ENCODE measurements at regions not wholly inside any gene's neighbourhood (a gene's known extent, or its start where the extent isn't known, plus 50 kb on each side); places are given as distances from the start of the nearest gene placed in this dataset.

- no peak for FAIRE-seq
Measured at GRCh38 chr2:64704161-64704560, 50.4 kb upstream of the SERTAD2 start.

- FAIRE-seq, result no peak
Measured at GRCh38 chr2:64704996-64705395, 51.3 kb upstream of the SERTAD2 start.

- no peak for FAIRE-seq
Measured at GRCh38 chr2:64707276-64707675, 53.6 kb upstream of the SERTAD2 start.

DNA sequence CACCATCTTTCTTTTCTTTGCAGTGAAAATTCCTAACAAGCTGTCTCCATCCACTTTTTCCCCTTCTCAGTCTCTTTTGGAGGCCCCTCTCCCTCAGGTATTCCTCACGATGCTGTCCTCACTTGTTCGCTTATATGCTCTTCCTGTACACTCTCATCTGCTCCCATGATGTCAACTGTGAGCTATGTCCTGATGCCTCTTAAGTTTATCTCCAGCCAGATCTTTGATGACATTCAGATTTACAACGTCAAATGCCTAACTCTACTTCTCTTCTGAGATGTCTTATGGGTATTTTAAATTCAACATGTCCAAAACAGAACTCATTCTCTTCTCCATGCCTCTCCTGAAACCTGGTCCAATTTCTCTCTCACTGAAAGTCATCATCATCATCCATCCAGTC, 55.1 kb upstream of the SERTAD2 start:
- FAIRE-seq, result no peak

- no peak for FAIRE-seq
Measured at GRCh38 chr2:64711252-64711800, 57.6 kb upstream of the SERTAD2 start.

DNA sequence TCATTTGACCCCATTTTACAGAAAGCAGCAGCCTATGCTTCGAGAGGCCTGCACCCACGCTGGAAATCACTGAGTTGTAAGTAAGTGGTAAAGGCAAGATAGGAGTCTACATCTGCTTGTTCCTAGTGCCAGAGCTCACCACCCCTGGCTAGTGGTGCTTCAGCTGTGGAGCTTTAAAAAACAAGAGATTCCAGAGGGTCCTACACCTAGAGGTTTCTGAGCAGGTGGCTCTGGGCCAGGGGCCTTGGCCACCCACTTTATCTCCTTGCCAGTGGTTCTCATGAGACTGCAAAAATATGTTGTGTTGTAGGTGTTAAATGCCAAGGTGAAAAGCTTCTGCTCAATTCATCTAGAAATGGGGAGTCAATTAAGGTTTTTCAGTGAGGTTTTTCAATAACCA, 60.0 kb upstream of the SERTAD2 start:
- FAIRE-seq, result no peak

- FAIRE-seq, result no peak
Measured at GRCh38 chr2:64716569-64716968, 62.9 kb upstream of the SERTAD2 start.

DNA sequence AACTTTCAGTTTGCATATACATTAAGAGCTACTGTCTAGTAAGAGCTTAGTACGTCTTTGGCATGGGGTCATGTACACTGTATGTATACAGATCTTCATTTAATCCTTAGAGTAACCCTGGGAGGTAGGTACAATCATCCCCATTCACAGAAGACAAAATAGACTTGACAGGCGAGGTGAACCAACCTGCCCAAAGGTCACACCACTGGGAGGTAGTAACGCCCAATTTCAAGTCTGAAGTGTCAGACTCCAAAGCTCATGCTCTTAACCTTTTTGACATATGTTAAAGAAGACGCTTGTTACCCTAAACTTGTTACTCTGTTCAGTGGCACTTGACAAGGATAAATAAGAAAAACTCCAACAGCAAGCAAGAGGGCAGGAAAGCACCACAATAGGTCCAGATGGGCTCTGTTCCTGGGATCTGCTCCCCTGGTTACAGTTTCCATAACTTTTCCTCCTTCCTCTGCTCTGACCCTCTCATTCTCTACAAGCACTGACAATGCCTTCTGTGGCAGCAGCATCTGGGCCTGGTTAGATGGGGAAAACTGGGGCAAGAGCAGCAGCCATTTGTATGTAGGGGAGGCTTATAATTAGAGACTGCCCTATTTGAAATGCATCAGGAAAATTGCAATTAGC, 64.7 kb upstream of the SERTAD2 start:
- no peak for FAIRE-seq

DNA sequence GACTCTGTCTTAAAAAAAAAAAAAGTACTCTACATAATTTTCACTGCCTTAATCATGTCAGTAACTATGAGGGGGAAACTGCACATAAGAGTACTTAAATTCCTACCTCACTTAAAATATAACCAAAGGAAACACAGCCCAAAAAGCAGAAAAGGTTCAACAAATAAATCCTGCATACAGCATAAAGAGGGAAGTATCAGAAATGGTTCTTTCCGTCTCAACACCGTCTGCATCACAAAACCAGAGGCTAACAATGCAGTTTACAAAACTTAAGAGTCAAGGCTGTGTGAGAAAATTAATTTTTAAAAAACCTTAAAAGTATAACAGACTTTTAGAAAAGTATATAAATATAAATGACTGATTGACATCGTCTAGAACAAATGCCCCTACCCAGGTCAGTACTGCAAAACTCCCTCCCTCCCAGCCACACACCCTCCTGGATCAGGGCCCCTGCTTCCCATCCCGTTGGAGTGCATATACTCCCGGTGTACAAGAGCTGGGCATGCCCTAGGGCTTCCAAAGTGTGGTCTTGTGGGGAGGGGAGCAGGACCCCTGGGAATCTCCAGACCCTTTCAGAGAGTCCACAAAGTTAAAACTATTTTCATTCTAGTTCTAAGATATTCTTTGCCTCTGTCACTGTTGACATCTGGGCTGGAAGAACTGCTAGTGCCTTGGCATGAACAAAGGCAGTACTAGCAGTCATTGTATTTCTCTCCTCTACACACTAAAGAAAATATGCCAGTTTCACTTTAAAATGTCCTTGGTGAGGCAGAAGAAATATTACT, 67.0 kb upstream of the SERTAD2 start:
- no peak for FAIRE-seq

GRCh38 chr2:64721320-64721623, 67.6 kb upstream of the SERTAD2 start:
- FAIRE-seq, result no peak

- FAIRE-seq, result peak; percentile 66
Measured at GRCh38 chr2:64722291-64723044, 68.8 kb upstream of the SERTAD2 start.

GRCh38 chr2:64727013-64727767, 73.5 kb upstream of the SERTAD2 start:
- FAIRE-seq, result no peak

GRCh38 chr2:64727843-64728463, 74.2 kb upstream of the SERTAD2 start:
- no peak for FAIRE-seq

DNA sequence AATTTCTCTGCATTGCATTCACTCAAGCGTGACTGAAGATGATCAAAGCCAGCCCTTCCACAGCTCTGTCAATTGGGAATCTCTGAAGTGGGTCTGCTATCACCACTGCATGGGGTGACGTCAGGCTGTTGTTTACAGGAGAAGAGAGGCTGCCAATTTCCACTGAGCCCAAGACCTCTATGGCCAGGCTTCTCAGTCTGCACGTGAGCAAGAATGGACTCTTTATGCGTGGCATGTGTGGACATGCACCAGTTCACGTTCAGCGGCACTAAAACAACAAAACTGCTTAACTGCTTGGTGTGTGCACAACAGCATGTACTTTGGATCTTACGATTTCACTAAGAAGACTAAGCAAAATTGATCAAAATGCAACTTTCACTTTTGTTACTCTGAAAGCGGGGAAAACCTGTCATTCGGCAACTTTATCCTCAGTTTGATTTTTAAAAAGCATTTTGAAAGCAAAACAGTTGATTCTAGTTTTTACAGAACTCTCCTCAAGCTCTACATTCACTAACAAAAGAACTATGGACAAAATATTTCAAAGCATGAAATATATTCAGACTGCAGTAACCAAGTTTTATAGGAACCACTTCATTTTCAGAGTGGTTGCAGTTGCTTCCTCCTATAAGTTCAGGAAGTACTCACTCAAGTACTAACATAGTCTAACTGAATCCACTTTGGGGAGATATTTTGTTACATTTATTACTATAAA, 77.0 kb upstream of the SERTAD2 start:
- FAIRE-seq, result no peak

DNA sequence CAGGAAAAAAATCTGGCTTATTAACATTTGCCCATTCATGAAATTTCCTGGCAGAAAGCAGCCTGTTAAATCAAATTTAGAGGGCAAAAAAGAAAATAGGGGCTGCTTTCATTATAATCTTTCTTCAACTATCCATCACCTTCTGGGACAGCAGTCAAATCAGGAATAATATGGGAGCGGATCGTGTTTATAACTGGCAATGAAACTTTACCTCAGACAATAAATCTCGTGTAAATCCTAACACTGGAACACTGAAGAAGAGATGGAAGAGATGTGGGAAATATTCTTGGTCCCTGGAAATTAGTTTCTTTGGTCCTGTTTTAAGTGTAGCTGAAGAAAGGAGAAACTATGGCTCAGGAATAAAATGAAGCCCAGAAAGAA, 77.5 kb upstream of the SERTAD2 start:
- FAIRE-seq, result no peak

GRCh38 chr2:64731746-64732145, 78.0 kb upstream of the SERTAD2 start:
- FAIRE-seq, result no peak

DNA sequence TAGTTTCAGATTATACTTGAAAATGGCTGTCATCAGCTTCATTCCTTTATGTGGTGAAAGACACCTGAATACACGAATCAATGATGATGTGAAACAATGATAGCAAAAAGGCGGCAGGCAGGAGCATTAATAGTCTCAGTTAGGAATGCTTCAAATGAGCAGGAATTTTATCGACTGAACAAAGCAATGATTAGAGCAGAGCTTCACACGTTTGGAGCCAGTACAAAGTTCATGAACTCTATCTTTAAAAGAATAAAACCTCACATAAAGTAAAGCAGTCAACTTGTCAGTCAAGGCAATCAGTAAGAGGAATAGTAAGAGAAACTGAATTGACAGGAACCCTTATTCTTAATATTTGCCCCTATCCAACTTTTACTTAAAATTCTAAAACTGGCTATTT, 78.4 kb upstream of the SERTAD2 start:
- no peak for FAIRE-seq

DNA sequence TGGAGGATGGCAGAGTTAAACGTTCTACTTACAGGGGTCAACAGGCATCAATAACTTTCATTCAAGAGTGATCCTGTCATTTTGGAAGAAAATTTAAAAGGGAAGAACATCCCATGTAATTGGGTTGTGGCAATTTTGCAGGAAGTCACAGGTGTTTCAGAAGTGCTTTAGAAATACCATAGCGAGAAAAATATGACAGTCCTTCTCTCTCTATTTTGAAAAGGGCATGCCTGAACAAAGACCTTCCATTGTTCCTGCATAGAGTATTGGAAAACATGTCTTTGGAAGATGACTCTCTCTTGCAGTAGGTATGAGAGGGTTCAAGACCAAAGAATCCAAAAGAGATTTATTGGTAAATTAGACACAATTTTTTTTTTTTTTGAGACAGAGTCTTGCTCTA, 81.8 kb upstream of the SERTAD2 start:
- no peak for FAIRE-seq

GRCh38 chr2:64737547-64737946, 83.8 kb upstream of the SERTAD2 start:
- FAIRE-seq, result no peak

DNA sequence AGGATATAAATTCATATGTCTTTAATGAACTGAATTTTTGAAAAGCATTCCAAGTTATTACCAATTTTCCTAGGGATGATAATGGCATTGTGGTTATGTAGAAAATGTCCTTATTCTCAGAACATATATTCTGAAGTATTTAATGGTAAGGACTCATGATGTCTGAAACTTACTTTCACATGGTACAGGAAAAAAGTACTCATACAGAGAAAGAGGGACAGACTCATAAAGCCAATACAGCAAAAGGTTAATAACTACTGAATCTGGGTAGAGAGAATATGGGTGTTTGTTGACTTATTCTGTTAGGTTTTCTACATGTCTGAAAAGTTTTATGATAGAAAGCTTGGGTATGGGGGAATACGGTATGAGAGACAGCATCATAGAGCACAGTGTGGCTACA, 84.3 kb upstream of the SERTAD2 start:
- FAIRE-seq, result no peak

DNA sequence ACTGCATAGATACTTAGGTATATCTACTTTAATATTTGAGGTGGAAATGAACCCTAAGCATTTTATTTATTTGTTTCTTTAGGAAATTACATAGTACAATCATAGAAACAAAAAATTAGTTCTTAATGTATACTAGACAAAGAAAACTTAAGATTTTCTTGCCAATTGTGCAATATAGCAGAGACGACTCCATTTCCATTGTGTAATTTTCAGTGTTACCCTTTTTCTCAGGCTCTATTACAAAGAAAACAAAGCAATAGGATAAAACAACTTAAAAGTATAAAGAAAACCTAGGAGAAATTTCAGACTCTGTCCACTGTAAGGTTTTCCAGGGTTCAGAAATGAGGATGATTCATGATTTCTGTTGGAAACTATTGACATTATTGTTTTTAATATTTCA, 89.0 kb upstream of the SERTAD2 start:
- no peak for FAIRE-seq

All from endometrium (tissue), 2 donors.